HG02678 (cell line): ENCODE measurements at regions not wholly inside any gene's neighbourhood (a gene's known extent, or its start where the extent isn't known, plus 50 kb on each side); places are given as distances from the start of the nearest gene placed in this dataset.

Experiments used
- ATAC-seq: cut with Tn5 transposase; IDR thresholded peaks from one replicate; pipeline ENCODE4 v1.9.1; 2021; ENCODE audit warnings: mild to moderate bottlenecking, moderate library complexity; ENCODE audit not compliant: unreplicated experiment

- no peak for ATAC-seq
These were observed 151.2 kb upstream of the TNR start for GRCh38 chr1:175894581-175894980.

- no peak for ATAC-seq
These were observed 149.8 kb upstream of the TNR start for GRCh38 chr1:175893192-175893591.

DNA sequence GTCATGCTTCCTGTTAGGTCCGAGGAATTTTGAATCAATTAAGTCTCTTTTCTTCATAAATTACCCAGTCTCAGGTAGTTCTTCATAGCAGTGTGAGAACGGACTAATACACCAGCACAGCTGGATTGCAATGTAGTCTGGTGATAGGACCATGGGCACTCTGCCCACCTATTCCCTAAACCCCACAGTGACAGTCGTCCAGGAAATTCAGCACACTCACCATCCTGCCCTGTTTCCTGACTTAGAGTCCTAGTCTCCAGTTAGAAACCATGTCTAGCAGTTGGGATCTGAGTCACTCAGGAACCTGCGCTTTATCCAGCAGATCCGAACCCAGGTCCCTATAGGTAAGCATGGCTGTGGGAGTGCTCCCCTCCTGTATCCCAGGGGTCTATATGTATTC is 149.3 kb upstream of the TNR start:
- ATAC-seq = no peak

- ATAC-seq = no peak
These were observed 148.5 kb upstream of the TNR start for GRCh38 chr1:175891783-175892309.

- no peak for ATAC-seq
These were observed 147.6 kb upstream of the TNR start for GRCh38 chr1:175890958-175891357.

DNA sequence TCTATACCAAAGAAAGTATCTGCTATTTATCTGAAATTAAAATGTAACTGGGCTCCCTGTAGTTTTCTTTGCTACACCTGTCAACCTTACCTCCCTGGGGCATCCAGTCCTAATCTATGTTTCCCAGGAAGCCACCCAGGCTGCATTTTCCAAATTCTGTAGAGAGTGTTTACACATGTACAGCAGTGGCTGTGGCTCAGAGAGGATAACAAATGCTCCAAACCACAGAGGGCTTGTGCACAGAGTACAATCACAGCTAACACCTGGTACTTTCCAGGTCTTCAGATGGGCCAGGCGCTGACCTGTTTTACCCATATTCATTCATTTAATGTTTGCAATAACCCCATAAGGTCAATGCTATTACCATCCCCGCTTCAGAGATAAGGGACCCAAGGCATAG is 146.5 kb upstream of the TNR start:
- no peak for ATAC-seq

- ATAC-seq = no peak
These were observed 145.6 kb upstream of the TNR start for GRCh38 chr1:175888996-175889395.

GRCh38 chr1:175887981-175888428 is 144.6 kb upstream of the TNR start:
- peak; percentile 89 for ATAC-seq

- no peak for ATAC-seq
These were observed 144.1 kb upstream of the TNR start for GRCh38 chr1:175887521-175887920.

- ATAC-seq = no peak
These were observed 141.9 kb upstream of the TNR start for GRCh38 chr1:175885326-175885725.

GRCh38 chr1:175884369-175884768 is 141.0 kb upstream of the TNR start:
- no peak for ATAC-seq

- ATAC-seq = no peak
These were observed 138.8 kb upstream of the TNR start for GRCh38 chr1:175882192-175882591.

DNA sequence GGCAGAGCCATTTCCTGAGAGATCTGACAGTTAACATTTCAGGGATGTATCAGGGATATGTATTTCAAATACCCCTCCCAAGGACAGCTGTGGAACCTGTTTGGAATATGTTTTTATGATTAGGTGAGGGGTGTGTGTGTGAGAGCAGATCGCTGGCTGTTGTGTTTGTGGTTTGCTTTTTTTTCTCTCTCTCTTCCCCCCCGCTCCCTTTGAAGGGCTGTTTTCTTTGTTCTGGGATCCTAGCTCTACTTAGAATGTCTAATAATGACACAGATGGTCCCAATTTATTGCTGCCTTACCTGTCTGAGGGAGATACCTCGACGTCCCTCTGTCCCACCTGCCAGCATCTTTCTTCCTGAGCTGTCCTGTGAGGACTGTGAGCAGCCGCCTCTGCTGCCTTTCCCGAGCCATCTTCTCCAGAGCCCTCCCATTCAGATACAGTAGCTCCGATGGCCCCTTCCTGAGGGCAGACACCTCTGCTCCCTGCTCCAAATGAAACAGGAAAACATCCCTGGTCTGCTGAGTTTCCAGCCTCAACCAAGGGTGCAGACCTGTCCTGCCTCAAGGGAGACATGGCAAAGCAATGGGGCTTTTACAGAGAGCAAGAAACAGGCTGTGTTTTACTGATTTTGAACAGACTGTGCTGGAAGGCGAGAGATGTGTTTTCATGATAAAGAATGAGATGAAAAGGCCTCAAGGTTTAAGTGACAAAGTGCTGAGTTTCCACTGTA is 138.0 kb upstream of the TNR start:
- no peak for ATAC-seq

- ATAC-seq = no peak
These were observed 135.4 kb upstream of the TNR start for GRCh38 chr1:175878775-175879174.

- no peak for ATAC-seq
These were observed 134.7 kb upstream of the TNR start for GRCh38 chr1:175877939-175878737.

GRCh38 chr1:175875556-175875955 is 132.2 kb upstream of the TNR start:
- ATAC-seq = no peak

DNA sequence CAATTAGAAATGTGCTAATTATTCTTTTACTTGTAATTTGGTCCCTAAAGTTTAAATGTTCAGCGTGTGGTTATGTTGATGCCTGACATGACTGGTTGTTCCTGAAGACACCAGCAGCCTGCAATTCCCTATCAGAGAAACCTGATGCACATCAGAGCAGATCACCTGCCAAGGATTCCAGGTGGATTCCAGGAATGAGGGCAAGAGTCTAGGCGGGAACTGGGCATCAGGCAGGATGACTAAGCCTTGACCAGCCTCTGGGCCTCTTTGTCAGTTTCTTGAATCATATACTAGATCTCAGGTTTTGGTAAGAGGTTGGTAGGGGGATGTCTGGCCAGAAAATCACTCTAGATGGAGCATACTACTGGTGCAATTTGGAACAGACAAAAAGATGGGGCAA is 130.7 kb upstream of the TNR start:
- no peak for ATAC-seq

GRCh38 chr1:175873290-175873935 is 130.0 kb upstream of the TNR start:
- peak; percentile 90 for ATAC-seq

- ATAC-seq = no peak
These were observed 129.2 kb upstream of the TNR start for GRCh38 chr1:175872588-175872987.

DNA sequence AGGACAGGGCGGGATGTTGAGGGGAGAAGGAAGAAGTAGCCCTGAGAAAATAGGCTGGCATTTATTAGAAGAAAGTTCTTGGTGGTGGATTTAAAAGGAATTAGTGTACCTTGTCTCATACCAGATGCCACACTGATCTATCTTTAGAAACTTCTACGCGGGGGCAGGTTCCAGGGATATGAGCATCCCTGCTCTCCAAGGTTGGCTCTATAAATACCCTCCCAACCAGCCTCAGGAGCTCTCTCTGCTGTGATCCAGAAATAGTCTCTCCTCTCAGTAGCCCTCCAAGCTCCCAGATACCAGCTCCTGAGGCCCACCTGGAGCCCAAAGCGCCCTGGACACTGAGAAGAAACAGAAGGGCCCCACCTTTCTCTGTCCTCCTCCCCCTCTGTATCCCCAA is 128.3 kb upstream of the TNR start:
- no peak for ATAC-seq

GRCh38 chr1:175870217-175870616 is 126.8 kb upstream of the TNR start:
- ATAC-seq = no peak

GRCh38 chr1:175866776-175867175 is 123.4 kb upstream of the TNR start:
- ATAC-seq = no peak
